ENCODE measurements at regions not wholly inside any gene's neighbourhood (a gene's known extent, or its start where the extent isn't known, plus 50 kb on each side); places are given as distances from the start of the nearest gene placed in this dataset.

DNA sequence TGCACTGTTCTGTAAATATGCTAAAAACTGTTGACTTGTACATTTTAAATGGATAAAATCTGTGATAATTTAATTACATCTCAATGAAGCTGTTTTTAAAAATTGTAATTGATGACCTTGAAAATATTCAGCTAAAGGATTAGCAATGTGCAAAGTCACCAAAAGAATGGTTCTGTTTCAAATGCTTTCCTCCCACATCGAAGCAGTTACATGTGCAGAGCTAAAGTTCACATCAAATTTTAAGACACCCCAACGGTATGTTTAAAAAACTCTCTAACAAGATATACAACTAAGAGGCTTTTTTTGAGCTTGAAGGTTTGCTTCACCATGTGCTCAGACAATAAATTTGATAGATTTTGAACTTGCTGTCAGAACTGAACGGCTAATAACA, 114.6 kb upstream of the KRAS start:
- TF ChIP-seq, protein P1, sequence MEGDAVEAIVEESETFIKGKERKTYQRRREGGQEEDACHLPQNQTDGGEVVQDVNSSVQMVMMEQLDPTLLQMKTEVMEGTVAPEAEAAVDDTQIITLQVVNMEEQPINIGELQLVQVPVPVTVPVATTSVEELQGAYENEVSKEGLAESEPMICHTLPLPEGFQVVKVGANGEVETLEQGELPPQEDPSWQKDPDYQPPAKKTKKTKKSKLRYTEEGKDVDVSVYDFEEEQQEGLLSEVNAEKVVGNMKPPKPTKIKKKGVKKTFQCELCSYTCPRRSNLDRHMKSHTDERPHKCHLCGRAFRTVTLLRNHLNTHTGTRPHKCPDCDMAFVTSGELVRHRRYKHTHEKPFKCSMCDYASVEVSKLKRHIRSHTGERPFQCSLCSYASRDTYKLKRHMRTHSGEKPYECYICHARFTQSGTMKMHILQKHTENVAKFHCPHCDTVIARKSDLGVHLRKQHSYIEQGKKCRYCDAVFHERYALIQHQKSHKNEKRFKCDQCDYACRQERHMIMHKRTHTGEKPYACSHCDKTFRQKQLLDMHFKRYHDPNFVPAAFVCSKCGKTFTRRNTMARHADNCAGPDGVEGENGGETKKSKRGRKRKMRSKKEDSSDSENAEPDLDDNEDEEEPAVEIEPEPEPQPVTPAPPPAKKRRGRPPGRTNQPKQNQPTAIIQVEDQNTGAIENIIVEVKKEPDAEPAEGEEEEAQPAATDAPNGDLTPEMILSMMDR (IDR thresholded peaks at IDR 0.05; ENCODE audit: insufficient read depth, low read length, poor library complexity, severe bottlenecking): no peak
- no peak for TF ChIP-seq EZH2phosphoT487 (conservative IDR thresholded peaks at IDR 0.05; ENCODE audit: low read length)

All from SU-DHL-6 (cell line).